ENCODE measurements at regions not wholly inside any gene's neighbourhood (a gene's known extent, or its start where the extent isn't known, plus 50 kb on each side); places are given as distances from the start of the nearest gene placed in this dataset.

DNA sequence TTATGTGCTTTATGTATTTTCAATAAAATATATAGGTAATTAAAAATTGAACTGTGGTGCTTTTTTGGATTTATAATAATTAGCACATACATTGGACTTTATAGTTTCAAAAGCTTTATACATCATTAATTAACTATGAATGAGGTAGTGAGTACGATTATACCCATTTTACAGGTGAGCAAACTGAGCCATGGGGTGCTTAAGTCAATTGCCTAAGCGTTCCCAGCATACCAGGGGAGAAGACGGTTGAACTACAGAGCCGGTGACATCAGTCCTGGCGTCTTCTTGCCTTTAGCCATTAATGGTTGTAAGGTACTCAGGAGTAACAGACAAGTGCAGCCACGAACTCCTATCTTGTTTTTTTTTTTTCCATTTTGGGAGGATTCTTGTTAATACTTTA is 172.8 kb downstream of the GATA3 start:
- no peaks in the 10 kb centered on the region for H3K4me1 ChIP-seq (ENCODE audit: insufficient read depth, low read length, severe bottlenecking)
- no peak for TF ChIP-seq EZH2 (IDR thresholded peaks at IDR 0.05; ENCODE audit: borderline replicate concordance, low read length)
- TF ChIP-seq, protein P1, sequence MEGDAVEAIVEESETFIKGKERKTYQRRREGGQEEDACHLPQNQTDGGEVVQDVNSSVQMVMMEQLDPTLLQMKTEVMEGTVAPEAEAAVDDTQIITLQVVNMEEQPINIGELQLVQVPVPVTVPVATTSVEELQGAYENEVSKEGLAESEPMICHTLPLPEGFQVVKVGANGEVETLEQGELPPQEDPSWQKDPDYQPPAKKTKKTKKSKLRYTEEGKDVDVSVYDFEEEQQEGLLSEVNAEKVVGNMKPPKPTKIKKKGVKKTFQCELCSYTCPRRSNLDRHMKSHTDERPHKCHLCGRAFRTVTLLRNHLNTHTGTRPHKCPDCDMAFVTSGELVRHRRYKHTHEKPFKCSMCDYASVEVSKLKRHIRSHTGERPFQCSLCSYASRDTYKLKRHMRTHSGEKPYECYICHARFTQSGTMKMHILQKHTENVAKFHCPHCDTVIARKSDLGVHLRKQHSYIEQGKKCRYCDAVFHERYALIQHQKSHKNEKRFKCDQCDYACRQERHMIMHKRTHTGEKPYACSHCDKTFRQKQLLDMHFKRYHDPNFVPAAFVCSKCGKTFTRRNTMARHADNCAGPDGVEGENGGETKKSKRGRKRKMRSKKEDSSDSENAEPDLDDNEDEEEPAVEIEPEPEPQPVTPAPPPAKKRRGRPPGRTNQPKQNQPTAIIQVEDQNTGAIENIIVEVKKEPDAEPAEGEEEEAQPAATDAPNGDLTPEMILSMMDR (IDR thresholded peaks at IDR 0.05; ENCODE audit: low read length): no peak
- no peaks in the 10 kb centered on the region for H3K27me3 ChIP-seq (ENCODE audit: insufficient read depth, low read length)
- no peak overlapping the region for H2AFZ ChIP-seq (ENCODE audit: low read length)
- no peak overlapping the region for H3K4me2 ChIP-seq (ENCODE audit: low read length)
- no peak overlapping the region for H3K4me3 ChIP-seq (ENCODE audit: low read depth, low read length, poor library complexity, severe bottlenecking)
- H4K20me1 ChIP-seq (ENCODE audit: insufficient read depth, low read length): no peaks in the 10 kb centered on the region
- no peaks in the 10 kb centered on the region for H3K9me2 ChIP-seq (ENCODE audit: low read depth, low read length)
- H3K36me3 ChIP-seq (ENCODE audit: insufficient read depth, low read length): no peaks in the 10 kb centered on the region
- no peaks in the 10 kb centered on the region for H3F3A ChIP-seq (ENCODE audit: insufficient read depth, low read length)
- H3K9me3 ChIP-seq (ENCODE audit: low read length): no peaks in the 10 kb centered on the region
- no peak overlapping the region for H3K9ac ChIP-seq (ENCODE audit: low read length)
- no peak overlapping the region for H3K27ac ChIP-seq (ENCODE audit: low read depth, low read length, poor library complexity, severe bottlenecking)
- H3K79me2 ChIP-seq (ENCODE audit: insufficient read depth, low read length): no peaks in the 10 kb centered on the region

DNA sequence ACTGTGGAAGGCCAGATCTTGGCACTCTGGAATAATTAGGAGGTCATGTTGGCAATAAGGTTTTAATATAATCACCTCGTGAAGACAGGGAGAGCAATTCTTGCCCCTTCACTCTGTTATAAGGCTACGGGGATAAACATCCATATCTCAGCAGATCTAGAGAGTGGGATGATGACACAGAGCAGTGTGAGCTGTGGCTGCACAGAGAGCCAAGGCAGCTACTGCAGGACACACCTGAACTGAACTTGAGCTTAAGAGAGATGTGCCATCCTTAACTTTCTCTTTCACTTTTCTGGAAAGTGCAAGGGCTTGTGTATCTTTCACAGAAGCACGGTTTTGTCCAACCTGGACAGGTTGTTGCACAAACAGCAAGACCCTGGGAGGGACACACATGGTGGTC is 174.7 kb downstream of the GATA3 start:
- no peaks in the 10 kb centered on the region for H3F3A ChIP-seq (ENCODE audit: insufficient read depth, low read length)
- no peak overlapping the region for H3K4me3 ChIP-seq (ENCODE audit: low read depth, low read length, poor library complexity, severe bottlenecking)
- TF ChIP-seq EZH2 (IDR thresholded peaks at IDR 0.05; ENCODE audit: borderline replicate concordance, low read length): no peak
- TF ChIP-seq, protein P1 (IDR thresholded peaks at IDR 0.05; ENCODE audit: low read length): no peak
- no peak overlapping the region for H3K4me2 ChIP-seq (ENCODE audit: low read length)
- no peak overlapping the region for H3K27ac ChIP-seq (ENCODE audit: low read depth, low read length, poor library complexity, severe bottlenecking)
- no peaks in the 10 kb centered on the region for H3K79me2 ChIP-seq (ENCODE audit: insufficient read depth, low read length)
- H3K9me3 ChIP-seq (ENCODE audit: low read length): no peaks in the 10 kb centered on the region
- H3K9ac ChIP-seq (ENCODE audit: low read length): no peak overlapping the region
- no peaks in the 10 kb centered on the region for H3K9me2 ChIP-seq (ENCODE audit: low read depth, low read length)
- no peak overlapping the region for H2AFZ ChIP-seq (ENCODE audit: low read length)
- no peaks in the 10 kb centered on the region for H3K36me3 ChIP-seq (ENCODE audit: insufficient read depth, low read length)
- H3K27me3 ChIP-seq (ENCODE audit: insufficient read depth, low read length): no peaks in the 10 kb centered on the region
- H4K20me1 ChIP-seq (ENCODE audit: insufficient read depth, low read length): no peaks in the 10 kb centered on the region
- no peaks in the 10 kb centered on the region for H3K4me1 ChIP-seq (ENCODE audit: insufficient read depth, low read length, severe bottlenecking)

DNA sequence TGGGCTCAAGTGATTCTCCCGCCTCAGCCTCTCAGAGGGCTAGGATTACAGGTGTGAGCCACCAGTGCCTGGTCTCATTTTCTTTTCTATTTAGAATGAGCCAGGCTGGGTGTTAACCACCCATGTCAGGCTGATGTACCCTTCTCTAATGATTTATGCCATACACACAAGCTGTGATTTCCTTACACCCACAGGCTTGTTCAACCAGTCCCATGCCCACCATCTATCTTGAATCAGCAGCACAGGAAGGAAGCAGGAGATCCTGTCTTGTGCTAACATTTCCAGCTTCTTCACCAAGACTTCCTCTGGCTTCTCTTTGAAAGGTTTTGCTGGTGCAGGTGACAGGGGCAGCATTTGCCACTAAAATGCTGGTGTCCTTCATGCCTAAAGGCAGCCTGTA is 176.4 kb downstream of the GATA3 start:
- Histone ChIP-seq H3K9me2 (ENCODE audit: low read depth, low read length) (no peaks in the 10 kb centered on the region), H3K27ac (ENCODE audit: low read depth, low read length, poor library complexity, severe bottlenecking) (no peak overlapping the region), H4K20me1 (ENCODE audit: insufficient read depth, low read length) (no peaks in the 10 kb centered on the region), H3K4me1 (ENCODE audit: insufficient read depth, low read length, severe bottlenecking) (no peaks in the 10 kb centered on the region), H3K27me3 (ENCODE audit: insufficient read depth, low read length) (no peaks in the 10 kb centered on the region), H2AFZ (ENCODE audit: low read length) (no peak overlapping the region), H3F3A (ENCODE audit: insufficient read depth, low read length) (no peaks in the 10 kb centered on the region), H3K4me2 (ENCODE audit: low read length) (no peak overlapping the region), H3K4me3 (ENCODE audit: low read depth, low read length, poor library complexity, severe bottlenecking) (no peak overlapping the region), H3K9me3 (ENCODE audit: low read length) (no peaks in the 10 kb centered on the region), H3K36me3 (ENCODE audit: insufficient read depth, low read length) (no peaks in the 10 kb centered on the region), H3K9ac (ENCODE audit: low read length) (no peak overlapping the region), H3K79me2 (ENCODE audit: insufficient read depth, low read length) (no peaks in the 10 kb centered on the region)
- no peak for TF ChIP-seq EZH2 (IDR thresholded peaks at IDR 0.05; ENCODE audit: borderline replicate concordance, low read length)
- TF ChIP-seq, protein P1 (IDR thresholded peaks at IDR 0.05; ENCODE audit: low read length): no peak
